ENCODE measurements at regions not wholly inside any gene's neighbourhood (a gene's known extent, or its start where the extent isn't known, plus 50 kb on each side); places are given as distances from the start of the nearest gene placed in this dataset.

- Histone ChIP-seq H4K20me1 (ENCODE audit: control insufficient read depth, extremely low read depth, insufficient read depth, low read length) (no peaks in the 10 kb centered on the region), H3K9ac (ENCODE audit: control insufficient read depth, extremely low read depth, insufficient read depth, low read length) (no peak overlapping the region), H3K9me1 (ENCODE audit: control insufficient read depth, extremely low read depth, insufficient read depth, low read length) (no peaks in the 10 kb centered on the region), H3K4me3 (ENCODE audit: control insufficient read depth in 2 of 3, extremely low read depth in 1 of 3, insufficient read depth in 2 of 3, low read depth in 1 of 3, low read length in 3 of 3) (no peak overlapping the region), H3K27ac (ENCODE audit: control insufficient read depth, insufficient read depth, low read length) (no peak overlapping the region), H3K4me1 (ENCODE audit: control insufficient read depth, extremely low read depth, insufficient read depth, low read length) (peaks cover 22% of the 10 kb centered on the region), H3K27me3 (ENCODE audit: control insufficient read depth, extremely low read depth, insufficient read depth, low read length) (no peaks in the 10 kb centered on the region), H3K79me2 (ENCODE audit: control insufficient read depth, insufficient read depth, low read length) (no peaks in the 10 kb centered on the region), H3K36me3 (ENCODE audit: control insufficient read depth in 2 of 2, extremely low read depth in 1 of 2, insufficient read depth in 2 of 2, low read length in 2 of 2) (no peaks in the 10 kb centered on the region), H2AFZ (ENCODE audit: control insufficient read depth, low read length) (no peak overlapping the region), H3K4me2 (ENCODE audit: control insufficient read depth, extremely low read depth, insufficient read depth, low read depth, low read length) (no peak overlapping the region), H3K9me3 (ENCODE audit: control insufficient read depth, low read depth, low read length) (no peaks in the 10 kb centered on the region)
- dilution Hi-C loops (cut with MboI; ENCODE audit: extremely low pct_ligation_motif_present, low sequenced_read_pairs): no loop called here
- TF ChIP-seq CTCF (optimal IDR thresholded peaks at IDR 0.05 in 1 of 3, IDR thresholded peaks at IDR 0.05 in 1 of 3, conservative IDR thresholded peaks at IDR 0.05 in 1 of 3; ENCODE audit: extremely low read depth in 1 of 3, insufficient read depth in 2 of 3, low read length in 3 of 3) (no peak), EZH2 (IDR thresholded peaks at IDR 0.05; ENCODE audit: low read length) (no peak)
- DNase-seq (ENCODE audit: low read depth, low spot score) (no peak), FAIRE-seq (no peak)
Observed at GRCh38 chr7:24051651-24052050, 232.3 kb upstream of the NPY start.

DNA sequence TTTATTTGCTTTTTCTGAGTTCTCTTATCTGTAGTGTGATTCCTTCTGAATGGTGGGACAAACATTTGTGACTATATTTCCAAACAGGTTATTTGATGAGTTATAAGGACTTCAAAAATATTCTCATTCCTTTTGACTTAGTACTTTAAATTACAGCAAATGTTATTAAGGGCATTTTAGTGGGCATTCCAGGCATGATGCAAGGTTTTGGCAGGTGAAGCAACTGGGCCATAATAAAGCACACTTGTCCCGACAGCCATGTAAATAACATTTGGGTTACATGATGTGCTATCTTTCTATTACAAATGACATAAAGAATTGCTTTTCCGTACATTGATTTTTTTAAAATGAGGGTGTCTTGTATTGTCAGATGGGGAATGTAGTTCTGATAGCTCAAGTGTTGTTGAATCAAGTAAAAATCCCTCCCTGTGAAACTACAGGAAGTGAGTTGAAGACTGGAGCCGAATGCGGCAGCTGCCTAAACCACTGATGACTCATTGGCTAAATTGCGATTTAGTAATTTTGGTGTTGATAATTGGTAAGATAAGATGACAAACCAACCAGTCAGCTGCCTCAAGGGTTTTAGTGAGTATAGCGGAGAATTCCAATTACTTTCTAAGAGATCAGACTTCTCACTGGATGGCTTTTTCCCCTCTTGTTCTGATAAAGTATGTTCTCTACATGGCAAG lies 231.3 kb upstream of the NPY start:
- Histone ChIP-seq H3K4me2 (ENCODE audit: control insufficient read depth, extremely low read depth, insufficient read depth, low read depth, low read length) (peak overlapping the region; percentile 58), H3K9me1 (ENCODE audit: control insufficient read depth, extremely low read depth, insufficient read depth, low read length) (no peaks in the 10 kb centered on the region), H3K9me3 (ENCODE audit: control insufficient read depth, low read depth, low read length) (no peaks in the 10 kb centered on the region), H3K4me3 (ENCODE audit: control insufficient read depth in 2 of 3, extremely low read depth in 1 of 3, insufficient read depth in 2 of 3, low read depth in 1 of 3, low read length in 3 of 3) (no peak overlapping the region), H3K79me2 (ENCODE audit: control insufficient read depth, insufficient read depth, low read length) (no peaks in the 10 kb centered on the region), H3K4me1 (ENCODE audit: control insufficient read depth, extremely low read depth, insufficient read depth, low read length) (peaks cover 22% of the 10 kb centered on the region), H3K27me3 (ENCODE audit: control insufficient read depth, extremely low read depth, insufficient read depth, low read length) (peaks cover 5% of the 10 kb centered on the region), H2AFZ (ENCODE audit: control insufficient read depth, low read length) (no peak overlapping the region), H3K9ac (ENCODE audit: control insufficient read depth, extremely low read depth, insufficient read depth, low read length) (no peak overlapping the region), H3K36me3 (ENCODE audit: control insufficient read depth in 2 of 2, extremely low read depth in 1 of 2, insufficient read depth in 2 of 2, low read length in 2 of 2) (no peaks in the 10 kb centered on the region), H3K27ac (ENCODE audit: control insufficient read depth, insufficient read depth, low read length) (peak overlapping the region; percentile 27), H4K20me1 (ENCODE audit: control insufficient read depth, extremely low read depth, insufficient read depth, low read length) (no peaks in the 10 kb centered on the region)
- dilution Hi-C loops (cut with MboI; ENCODE audit: extremely low pct_ligation_motif_present, low sequenced_read_pairs): no loop called here
- DNase-seq (ENCODE audit: low read depth, low spot score) (peak; percentile 59), FAIRE-seq (peak; percentile 92)
- TF ChIP-seq EZH2 (IDR thresholded peaks at IDR 0.05; ENCODE audit: low read length): peak; percentile 17
- TF ChIP-seq CTCF (optimal IDR thresholded peaks at IDR 0.05 in 1 of 3, IDR thresholded peaks at IDR 0.05 in 1 of 3, conservative IDR thresholded peaks at IDR 0.05 in 1 of 3; ENCODE audit: extremely low read depth in 1 of 3, insufficient read depth in 2 of 3, low read length in 3 of 3): no peak
